SK-MEL-5 (cell line): ENCODE measurements at regions not wholly inside any gene's neighbourhood (a gene's known extent, or its start where the extent isn't known, plus 50 kb on each side); places are given as distances from the start of the nearest gene placed in this dataset.

Experiments
- DNase-seq: peaks from one replicate; pipeline ENCODE4 v3.0.0-alpha.2; 2016; ENCODE audit warnings: low read depth, low spot score
- in situ Hi-C: cut with HindIII; loops from 2 replicates; pipeline ENCODE4 v1.10.0; 2016; ENCODE audit warnings: low sequenced_read_pairs, high pct_unique_total_duplicates, low pct_unique_long_range_greater_than_20kb

DNA sequence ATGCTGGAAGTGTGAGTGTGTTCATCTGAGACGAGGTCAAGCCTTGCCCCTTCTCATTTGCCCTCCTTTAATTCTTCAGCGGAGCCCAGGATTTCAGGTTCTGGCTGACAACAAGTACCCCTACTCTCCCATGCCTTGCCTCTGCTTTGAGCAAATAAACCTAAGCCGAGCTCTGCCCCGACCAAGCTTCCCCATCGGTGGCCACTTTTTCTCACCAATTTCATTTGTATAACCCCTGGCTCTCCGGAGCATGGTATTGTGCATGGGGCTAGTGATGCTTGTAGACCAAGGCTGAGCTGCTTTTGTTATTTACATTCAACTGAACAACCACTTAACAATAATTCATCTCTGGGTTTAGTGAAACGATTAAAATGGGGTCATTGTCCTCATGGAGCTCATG, 100.2 kb upstream of the RAB3GAP2 start:
- in situ Hi-C loops: no loop called here
- no peak for DNase-seq

DNA sequence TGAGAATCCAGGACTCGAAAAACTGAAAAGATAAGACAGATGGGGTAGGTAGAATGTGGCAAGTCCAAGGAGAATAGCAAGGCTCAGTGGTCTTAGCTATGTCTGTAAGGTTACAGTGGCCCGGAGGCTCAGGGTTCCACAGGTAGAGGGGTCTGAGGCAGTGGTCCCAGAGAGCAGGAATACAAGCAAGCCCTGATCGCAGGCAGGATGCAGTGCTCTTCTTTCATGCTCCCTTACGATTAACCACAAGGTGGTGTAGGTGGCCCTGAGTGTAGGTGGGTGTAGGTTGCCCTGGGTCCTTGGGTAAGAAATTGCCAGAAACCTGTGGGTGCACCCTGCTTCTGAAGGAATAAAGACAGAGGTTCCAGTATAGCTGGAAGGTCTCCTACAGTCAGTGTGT, 99.1 kb upstream of the RAB3GAP2 start:
- no peak for DNase-seq
- in situ Hi-C loops: no loop called here

DNA sequence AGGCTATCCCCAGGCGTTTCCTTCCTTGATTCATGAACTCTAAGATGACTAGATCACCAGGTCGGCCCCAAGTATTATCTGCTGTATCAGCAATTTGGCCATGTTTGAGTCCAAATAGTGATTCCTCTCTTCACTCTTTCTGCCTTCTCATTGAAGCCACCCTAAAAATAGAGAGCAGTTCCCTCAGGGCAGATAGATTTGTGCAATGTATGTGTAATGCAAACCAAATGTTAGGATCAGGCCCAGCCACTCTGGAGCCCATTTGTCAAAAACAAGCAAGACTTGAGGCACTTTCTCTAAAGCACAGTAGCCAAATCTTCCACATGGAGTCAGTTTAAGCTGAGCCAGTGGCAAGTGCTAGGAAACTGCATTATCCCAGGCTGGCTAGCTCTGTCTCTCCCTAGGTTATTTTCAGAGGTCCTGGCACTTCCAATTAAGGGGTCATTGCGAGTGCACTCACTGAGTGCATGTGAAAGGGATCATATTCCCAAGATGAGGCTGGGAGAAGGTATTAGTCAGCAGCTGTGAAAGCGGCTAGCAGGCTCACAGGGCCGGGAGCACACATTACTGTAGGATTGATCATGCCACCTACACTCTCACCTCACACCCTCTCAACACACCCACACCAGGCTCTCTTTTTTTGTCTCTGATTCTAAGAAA, 97.9 kb upstream of the RAB3GAP2 start:
- in situ Hi-C loops: no loop called here
- peak; percentile 43 for DNase-seq

DNA sequence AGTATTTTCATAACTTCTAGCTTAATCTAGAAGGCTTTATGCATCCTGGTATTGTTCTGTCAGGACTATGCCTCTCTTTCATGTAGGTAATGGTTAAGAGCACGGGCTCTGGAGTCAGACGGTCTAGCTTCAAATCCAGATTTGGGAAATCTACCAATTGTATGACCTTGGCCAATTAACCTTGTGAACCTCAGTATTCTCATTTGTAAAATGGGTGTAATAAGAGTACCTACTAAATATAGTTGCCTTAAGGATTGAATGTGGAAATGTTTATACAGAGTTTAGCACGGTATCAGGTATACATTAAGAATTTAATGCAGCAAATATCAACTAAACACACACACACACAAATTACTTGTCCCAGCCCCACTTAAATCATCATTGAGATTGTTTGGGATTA, 97.3 kb upstream of the RAB3GAP2 start:
- in situ Hi-C loops: no loop called here
- DNase-seq: no peak

DNA sequence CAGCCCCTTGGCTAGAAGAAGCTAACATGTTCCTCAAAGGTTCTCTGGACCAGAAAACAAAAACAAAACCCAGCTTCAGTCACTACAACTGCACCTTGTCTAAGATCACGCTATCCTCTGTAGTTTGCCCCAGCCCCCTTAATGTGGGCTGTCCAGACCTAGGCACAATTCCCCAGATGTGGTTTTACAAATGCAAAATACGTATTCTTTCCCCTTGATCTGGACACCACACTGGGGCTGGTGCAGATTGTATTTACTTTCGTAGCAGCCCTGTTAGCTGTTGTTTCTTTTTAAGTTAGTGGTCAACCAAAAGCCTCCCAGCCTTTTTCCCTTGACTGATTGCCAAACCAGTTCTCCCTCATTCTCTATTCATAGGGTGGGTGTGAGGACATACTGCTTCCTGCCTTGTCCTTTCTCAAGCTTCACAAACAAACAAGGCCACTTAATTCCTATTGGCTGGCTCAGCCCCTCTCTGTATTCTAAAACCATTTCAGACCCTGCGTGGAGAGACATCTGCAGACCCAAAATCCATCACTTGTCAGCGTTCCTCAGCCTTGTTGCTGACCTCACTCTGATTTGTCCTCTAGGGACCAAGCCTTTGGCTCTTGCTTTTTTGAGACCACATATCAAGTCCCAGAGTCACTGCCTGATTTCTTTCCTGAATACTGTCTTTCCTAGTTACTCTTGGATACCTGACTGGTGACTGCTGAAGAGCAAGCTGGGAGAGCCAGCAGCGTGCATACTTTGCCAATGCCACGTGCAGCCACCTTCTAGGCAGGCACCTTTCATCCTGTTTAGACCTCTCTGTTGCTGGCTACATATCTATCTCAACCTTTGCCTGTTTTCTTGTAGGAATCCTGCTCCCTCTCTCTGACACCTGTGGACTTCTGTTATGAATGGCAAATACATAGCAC, 96.4 kb upstream of the RAB3GAP2 start:
- in situ Hi-C loops: no loop called here
- peak; percentile 43 for DNase-seq

DNA sequence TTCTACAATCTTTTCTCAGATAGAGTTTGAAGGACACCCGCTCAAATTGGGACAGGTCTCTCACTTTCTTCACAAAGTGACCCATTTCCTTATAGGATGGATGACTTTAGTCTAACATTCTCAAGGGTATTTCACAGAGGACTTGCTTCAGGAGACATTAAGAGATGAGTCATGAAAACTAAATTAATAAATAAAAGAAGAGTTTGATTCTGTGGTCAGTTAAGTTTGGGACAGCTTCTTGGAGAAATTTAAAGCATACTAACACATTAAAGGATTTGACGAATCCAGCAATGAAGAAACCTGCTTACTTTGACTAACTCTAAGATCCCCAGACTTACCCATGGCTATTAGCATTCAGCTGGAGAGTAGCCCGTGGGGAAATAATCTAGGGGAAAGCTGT, 95.6 kb upstream of the RAB3GAP2 start:
- no peak for DNase-seq
- in situ Hi-C loops: no loop called here

DNA sequence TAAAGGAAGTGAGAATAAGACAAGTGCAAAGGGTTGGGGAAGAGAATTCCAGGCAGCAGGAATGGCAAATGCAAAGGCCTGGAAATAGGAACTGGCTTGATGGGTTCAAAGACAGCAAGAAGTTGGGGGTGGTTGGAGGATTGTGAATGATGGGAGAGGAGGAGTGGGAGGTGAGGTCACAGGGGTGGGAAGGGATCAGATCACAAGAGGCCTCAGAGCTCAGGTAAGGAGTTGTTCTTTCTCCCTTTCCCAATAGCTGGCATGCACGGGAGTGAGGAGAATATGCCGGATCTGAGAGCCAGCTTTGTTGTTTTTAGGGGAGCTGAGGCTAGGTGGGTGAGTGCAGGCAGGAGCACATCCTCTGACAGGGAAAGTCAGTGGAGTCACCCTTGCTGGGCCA, 94.0 kb upstream of the RAB3GAP2 start:
- DNase-seq: no peak
- in situ Hi-C loops: no loop called here

DNA sequence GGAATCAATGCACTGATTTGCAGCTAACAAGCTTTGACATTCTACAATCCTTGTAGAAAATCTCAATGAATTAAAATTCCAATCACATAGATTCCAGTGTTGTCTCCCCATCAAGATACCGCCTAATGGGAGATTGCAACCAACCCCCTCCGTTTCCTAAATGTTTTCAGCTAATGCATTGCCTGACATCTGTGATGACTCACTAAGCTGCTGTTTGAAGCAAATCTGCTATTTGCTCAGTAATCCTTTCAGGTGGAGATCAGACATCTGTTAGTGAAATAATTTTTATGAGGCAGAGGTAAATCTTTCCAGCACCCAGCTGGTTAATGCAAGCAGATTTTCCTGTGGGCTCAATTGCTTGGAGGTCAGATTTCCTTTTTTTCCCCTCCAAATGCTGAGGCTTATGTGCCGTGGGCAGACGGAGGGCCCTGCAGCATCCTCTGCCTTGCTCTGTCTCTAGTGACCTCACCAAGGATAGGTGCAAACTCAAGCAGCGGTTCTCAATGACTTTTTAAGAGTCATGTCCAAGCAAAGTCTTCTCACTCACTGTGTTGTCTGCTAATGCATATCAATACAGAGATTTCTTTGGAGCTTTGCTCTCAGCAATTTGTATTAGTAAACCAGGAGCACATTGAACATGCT, 91.1 kb upstream of the RAB3GAP2 start:
- DNase-seq: no peak
- in situ Hi-C loops: no loop called here

DNA sequence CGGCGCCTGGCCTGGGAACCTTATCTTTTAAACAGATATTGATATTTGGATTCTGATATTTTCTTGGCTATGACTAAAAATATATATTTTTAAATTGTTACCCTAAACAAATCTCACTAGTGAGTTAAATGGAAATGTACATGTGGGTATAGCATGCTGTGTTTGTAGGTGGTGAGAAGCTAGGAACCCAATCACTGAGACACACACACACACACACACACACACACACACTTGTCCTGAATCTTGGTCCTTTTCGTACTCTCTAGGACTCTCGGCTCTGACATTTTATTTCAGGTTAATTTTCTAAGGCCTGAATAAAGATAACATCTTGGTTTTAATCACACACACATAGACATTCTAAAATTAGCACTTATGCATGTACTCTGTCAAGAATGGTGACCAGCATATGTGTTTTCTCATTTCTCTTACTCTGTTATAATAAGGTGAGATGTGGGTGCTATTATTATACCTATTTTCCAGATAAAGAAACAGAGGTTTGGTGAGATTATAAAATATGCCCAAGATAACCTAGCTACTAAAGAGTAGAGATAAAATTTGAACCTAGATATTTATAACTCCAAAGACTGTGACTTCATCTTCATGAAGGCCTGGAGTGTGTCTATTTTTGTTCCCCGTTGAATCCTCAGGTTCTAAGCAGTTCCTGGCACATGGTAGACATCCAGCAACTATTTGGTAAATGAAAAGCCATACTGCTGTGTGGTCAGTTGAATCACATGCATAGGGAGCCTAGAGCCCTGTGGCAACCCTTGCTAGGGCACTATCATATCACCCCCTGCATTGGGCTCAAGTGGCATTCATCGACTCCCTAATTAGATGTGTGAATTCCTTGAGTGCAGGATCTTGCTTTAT, 85.0 kb upstream of the RAB3GAP2 start:
- in situ Hi-C loops: no loop called here
- DNase-seq: no peak

DNA sequence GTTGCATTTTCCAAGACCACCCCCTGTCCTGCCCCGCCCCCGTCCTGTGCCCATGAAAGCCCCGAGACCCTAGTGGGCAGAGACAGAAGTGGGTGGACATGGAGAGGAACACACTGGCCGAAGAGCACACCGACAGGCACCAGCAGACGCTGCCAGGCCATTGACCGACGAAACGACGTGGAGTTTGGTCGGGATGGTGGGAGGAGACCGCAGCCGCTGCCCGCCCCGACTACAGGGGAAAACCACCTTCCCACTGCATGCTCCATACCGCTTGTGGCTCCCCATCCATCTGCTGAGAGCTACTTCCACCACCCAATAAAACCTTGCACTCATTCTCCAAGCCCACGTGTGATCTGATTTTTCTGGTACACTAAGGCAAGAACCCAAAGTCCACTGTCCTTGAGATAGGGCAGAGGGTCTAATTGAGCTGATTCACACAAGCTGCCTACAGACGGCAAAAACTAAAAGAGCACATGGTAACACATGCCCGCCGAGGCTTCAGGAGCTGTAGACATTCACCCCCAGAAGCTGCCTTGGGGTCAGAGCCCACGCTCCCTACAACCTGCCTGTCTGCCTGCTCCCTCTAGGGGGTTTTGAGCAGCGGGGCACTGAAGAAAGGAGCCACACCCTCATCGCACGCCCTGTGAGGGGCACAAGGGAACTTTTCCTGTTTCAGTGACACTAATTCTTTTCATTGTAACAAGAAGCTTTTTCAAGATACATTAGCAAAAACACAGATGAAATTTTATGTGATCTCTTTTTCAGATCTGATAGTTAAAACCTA, 81.2 kb upstream of the RAB3GAP2 start:
- in situ Hi-C loops: no loop called here
- DNase-seq: no peak

DNA sequence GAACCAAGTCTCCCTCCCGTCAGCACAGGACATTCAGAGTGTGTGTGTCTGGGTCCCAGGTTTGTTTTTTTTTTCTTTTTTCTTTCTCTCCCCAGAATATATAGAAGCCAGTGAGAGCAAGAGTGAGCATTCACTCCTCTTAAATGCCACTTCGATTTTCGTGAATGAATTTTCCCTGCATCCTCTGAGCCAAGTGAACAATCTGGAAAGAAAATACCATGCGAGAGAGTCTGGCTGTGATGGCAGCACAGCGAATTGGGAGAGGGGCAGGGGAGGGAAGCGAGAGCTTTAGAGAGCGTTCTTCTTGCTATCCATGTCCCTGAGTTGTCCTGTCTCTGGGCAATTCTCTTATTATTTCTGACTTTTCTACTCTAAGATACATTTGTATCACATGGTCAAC, 76.0 kb upstream of the RAB3GAP2 start:
- in situ Hi-C loops: no loop called here
- DNase-seq: no peak

DNA sequence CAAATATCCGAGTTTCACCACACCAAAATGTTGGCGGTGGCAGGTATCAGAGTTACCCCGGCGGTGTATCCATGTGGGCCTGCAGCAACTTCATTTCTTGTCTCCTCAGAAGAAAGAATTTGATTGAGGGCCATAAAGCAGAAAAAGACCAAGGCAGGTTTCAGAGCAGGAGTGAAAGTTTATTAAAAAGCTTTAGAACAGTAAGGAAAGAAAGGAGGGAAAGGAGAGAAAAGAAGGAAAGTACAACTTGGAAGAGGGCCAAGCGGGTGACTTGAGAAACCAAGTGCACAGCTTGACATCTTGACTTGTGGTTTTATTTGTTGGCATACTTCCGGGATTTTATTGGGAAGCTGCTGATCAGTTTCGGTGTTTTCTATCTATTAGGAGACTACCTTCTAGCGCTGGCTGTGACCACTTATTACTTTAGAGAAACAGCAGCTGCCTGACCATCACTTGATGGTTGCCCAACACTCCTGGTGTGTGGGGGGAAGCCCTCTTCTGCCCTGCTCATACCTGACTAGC, 75.5 kb upstream of the RAB3GAP2 start:
- no peak for DNase-seq
- in situ Hi-C loops: no loop called here

DNA sequence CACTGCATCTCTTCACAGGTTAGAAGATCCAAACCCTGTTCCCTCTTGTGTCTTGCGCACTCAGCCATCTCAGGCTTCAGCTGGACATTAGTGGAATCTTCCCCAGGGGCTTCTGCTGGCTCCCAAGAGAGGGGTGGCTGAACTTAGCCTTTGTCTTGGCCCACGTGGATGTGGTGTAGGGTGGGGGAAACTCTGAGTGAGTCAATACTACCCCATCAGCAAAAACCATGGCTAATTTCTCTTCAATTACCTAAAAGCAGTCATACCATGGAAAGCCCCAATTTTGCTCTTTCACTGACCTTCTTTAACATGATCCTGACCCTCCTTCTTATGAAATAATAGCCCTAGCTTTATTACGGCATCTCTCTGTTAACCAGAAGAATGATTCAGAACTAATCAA, 72.5 kb upstream of the RAB3GAP2 start:
- in situ Hi-C loops: no loop called here
- DNase-seq: no peak

DNA sequence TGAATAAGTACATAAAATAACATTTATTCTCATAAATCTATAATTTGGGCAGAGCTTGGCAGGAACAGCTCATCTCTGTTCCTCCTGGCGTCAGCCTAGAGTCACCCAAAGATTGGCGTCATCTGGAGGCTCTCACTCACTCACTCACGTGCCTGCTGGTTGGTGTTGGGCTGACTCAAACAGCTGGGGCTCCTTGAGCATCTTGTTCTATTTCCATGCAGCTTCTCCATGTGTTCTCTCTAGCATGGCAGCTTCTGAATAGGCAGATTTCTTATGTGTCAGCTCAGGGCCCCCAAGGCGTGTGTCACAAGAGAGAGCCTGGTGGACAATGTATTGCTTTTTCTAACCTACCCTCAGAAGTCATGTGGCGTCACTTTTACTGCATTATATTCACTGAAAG, 70.6 kb upstream of the RAB3GAP2 start:
- in situ Hi-C loops: no loop called here
- DNase-seq: peak; percentile 79

DNA sequence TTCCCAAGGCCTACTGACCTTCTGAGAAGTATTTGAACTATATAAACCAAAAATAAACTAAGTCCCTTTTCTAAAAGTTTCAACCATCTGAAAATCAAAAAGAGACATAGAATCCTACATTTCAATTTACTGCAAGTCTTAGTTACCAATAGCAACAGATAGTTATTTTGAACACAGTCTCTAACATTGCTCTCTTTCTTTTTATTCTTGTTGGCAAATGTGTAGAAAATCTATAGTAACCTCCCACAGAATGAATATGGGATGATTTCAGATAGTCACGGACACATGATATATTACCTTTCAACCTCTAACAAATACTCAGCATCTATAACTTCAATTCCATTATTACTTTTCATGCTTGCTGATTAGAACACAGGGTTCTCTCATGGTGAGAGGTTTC, 68.9 kb upstream of the RAB3GAP2 start:
- DNase-seq: no peak
- in situ Hi-C loops: no loop called here

DNA sequence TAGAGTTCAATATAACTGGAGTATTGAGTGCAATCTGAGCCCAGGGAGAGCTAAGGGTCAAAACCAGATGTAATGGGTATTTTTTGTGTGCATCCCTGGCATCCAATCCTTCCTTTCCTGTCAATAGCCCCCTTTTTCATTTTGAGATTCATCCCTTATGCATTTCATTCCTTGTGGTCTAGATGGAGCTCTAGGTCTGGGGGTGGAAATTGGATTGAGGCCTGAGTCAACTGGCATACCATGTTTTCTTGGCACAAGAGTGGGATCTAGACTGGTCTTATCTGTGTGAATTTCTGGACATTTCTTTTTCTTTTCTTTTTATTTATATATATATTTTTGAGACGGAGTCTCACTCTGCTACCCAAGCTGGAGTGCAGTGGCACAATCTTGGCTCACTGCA, 67.3 kb upstream of the RAB3GAP2 start:
- in situ Hi-C loops: no loop called here
- DNase-seq: peak; percentile 56

DNA sequence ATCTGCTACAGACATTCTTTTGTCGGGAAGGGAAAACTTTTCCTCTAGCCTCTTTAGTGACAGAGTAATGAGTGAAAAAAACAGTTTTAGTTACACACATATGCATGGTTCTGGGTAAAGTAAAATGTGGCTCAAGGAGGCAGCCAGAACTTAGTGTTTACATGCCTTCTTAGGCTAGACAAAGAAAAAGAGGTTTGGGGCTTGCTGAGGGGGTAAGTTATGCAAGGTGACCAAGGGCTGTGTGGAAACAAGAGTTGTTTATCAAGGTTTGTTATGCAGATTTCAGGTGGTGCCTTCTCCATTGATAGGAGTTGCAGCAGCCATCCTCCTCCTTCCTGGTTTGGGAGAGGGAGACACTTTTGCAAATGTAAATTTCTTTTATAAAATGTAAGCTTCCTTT, 66.5 kb upstream of the RAB3GAP2 start:
- no peak for DNase-seq
- in situ Hi-C loops: no loop called here
